PC-3 (cell line): ENCODE measurements at regions not wholly inside any gene's neighbourhood (a gene's known extent, or its start where the extent isn't known, plus 50 kb on each side); places are given as distances from the start of the nearest gene placed in this dataset.
"Not testable (repeated sequence)": the region's sequence is repeated elsewhere in the genome, so short reads cannot be mapped to it uniquely, and the experiment has no call there.

ENCODE experiments used
- ATAC-seq: fragments of 200-7000 bp; cut with Tn5 transposase; 2 replicates; pipeline ENCODE4 v1.9.1; 2020; ENCODE audit warnings: mild to moderate bottlenecking, moderate library complexity
- BruUV-seq: library from RNA; stranded (reverse); fragments of 400-500 nt; replicated peaks from 2 replicates; lab custom pipeline; 2021; lab: Mats Ljungman, UMichigan
- CTCF ChIA-PET: fragments of 300-600 bp; sonication (Branson Sonifier 250); formaldehyde crosslinking; loops from one replicate; lab custom pipeline; 2022; ENCODE audit warnings: antibody characterized with exemption; lab: Charles Lee
- POLR2A ChIA-PET: fragments of 300-600 bp; sonication (Branson Sonifier 250); formaldehyde crosslinking; loops from one replicate; lab custom pipeline; 2022; ENCODE audit warnings: antibody characterized with exemption; ENCODE audit not compliant: unreplicated experiment; lab: Charles Lee
- DNase-seq: peaks from one replicate; pipeline ENCODE4 v3.0.0-alpha.2; 2015
- H2AFZ ChIP-seq: fragments of 300-600 bp; sonication (generic); 2 replicates; pipeline ENCODE4 v1.6.0; 2016; ENCODE audit warnings: antibody characterized with exemption, low read length
- H3F3A ChIP-seq: fragments of 300-600 bp; sonication (generic); one replicate; pipeline ENCODE4 v1.6.0; 2017; ENCODE audit warnings: antibody characterized with exemption, low read length, control low read depth, mild to moderate bottlenecking; ENCODE audit not compliant: unreplicated experiment
- H3K27ac ChIP-seq: fragments of 300-600 bp; sonication (generic); 2 replicates; pipeline ENCODE4 v1.5.1; 2016; ENCODE audit warnings: mild to moderate bottlenecking, low read length
- H3K27me3 ChIP-seq: fragments of 300-600 bp; sonication (generic); 2 replicates; pipeline ENCODE4 v1.6.1; 2016; ENCODE audit warnings: low read length, mixed read lengths
- H3K36me3 ChIP-seq: fragments of 300-600 bp; sonication (generic); 2 replicates; pipeline ENCODE4 v1.6.1; 2016; ENCODE audit warnings: low read depth, mixed run types, low read length, mixed read lengths
- H3K4me1 ChIP-seq: fragments of 300-600 bp; sonication (generic); 2 replicates; pipeline ENCODE4 v1.5.1; 2016; ENCODE audit warnings: low read length; ENCODE audit not compliant: insufficient read depth
- H3K4me2 ChIP-seq: fragments of 300-600 bp; sonication (generic); 2 replicates; pipeline ENCODE4 v1.6.0; 2016; ENCODE audit warnings: low read length
- H3K4me3 ChIP-seq: fragments of 300-600 bp; sonication (generic); 2 replicates; pipeline ENCODE4 v1.5.1; 2016; ENCODE audit warnings: mild to moderate bottlenecking, low read length, mixed read lengths
- H3K79me2 ChIP-seq: fragments of 300-600 bp; sonication (generic); 2 replicates; pipeline ENCODE4 v1.6.1; 2017; ENCODE audit warnings: low read length, mixed read lengths
- H3K9ac ChIP-seq: fragments of 300-600 bp; sonication (generic); 2 replicates; pipeline ENCODE4 v1.6.0; 2016; ENCODE audit warnings: mild to moderate bottlenecking, low read length
- H3K9me2 ChIP-seq: fragments of 300-600 bp; sonication (generic); replicated peaks from 2 replicates; pipeline ENCODE4 v1.6.1; 2016; ENCODE audit warnings: mixed run types, low read length, mixed read lengths
- H3K9me3 ChIP-seq: fragments of 300-600 bp; sonication (generic); 2 replicates; pipeline ENCODE4 v1.6.1; 2016; ENCODE audit warnings: low read length, mixed read lengths
- H4K20me1 ChIP-seq: fragments of 300-600 bp; sonication (generic); 2 replicates; pipeline ENCODE4 v1.6.1; 2016; ENCODE audit warnings: low read length, mixed read lengths
- CTCF ChIP-seq: fragments of 300-600 bp; sonication (generic); conservative IDR thresholded peaks from 2 replicates; pipeline ENCODE4 v1.5.1; 2017; ENCODE audit warnings: antibody characterized with exemption, low read depth, mild to moderate bottlenecking, low read length
- EZH2 ChIP-seq: fragments of 300-600 bp; sonication (generic); IDR thresholded peaks from one replicate; pipeline ENCODE4 v1.6.1; 2017; ENCODE audit warnings: antibody characterized with exemption, mild to moderate bottlenecking, low read length; ENCODE audit not compliant: unreplicated experiment
- EZH2phosphoT487 ChIP-seq: fragments of 300-600 bp; sonication (generic); IDR thresholded peaks from 2 replicates; pipeline ENCODE4 v1.6.1; 2018; ENCODE audit warnings: mild to moderate bottlenecking, antibody characterized with exemption, low read length, borderline replicate concordance
- intact Hi-C: fragments of 100-400 bp; cut with micrococcal nuclease; formaldehyde crosslinking; loops from 2 replicates; pipeline ENCODE4 v1.9.0; 2023

GRCh38 chr13:50467156-50468110 lies 376.1 kb downstream of the DLEU7 start:
- ChIA-PET POLR2A (no interaction called here), CTCF (no interaction called here)
- Histone ChIP-seq H3K9me2 (no peaks in the 10 kb centered on the region), H3K4me2 (no peak overlapping the region), H3K79me2 (no peaks in the 10 kb centered on the region), H2AFZ (no peak overlapping the region), H3K36me3 (no peaks in the 10 kb centered on the region), H3K9ac (no peak overlapping the region), H3K4me3 (no peak overlapping the region), H3K9me3 (no peaks in the 10 kb centered on the region), H3F3A (no peaks in the 10 kb centered on the region), H3K4me1 (no peaks in the 10 kb centered on the region), H3K27me3 (no peaks in the 10 kb centered on the region), H3K27ac (no peak overlapping the region), H4K20me1 (no peaks in the 10 kb centered on the region)
- BruUV-seq: no TSS peak
- intact Hi-C loops: no loop called here
- ATAC-seq: no peak
- TF ChIP-seq EZH2 (no peak), EZH2phosphoT487 (no peak), CTCF (no peak)
- DNase-seq: no peak

GRCh38 chr13:50468849-50469669 lies 374.4 kb downstream of the DLEU7 start:
- Histone ChIP-seq H3K27me3 (no peaks in the 10 kb centered on the region), H2AFZ (no peak overlapping the region), H4K20me1 (no peaks in the 10 kb centered on the region), H3K36me3 (no peaks in the 10 kb centered on the region), H3K4me2 (no peak overlapping the region), H3K4me1 (no peaks in the 10 kb centered on the region), H3K9me2 (no peaks in the 10 kb centered on the region), H3F3A (no peaks in the 10 kb centered on the region), H3K27ac (no peak overlapping the region), H3K4me3 (no peak overlapping the region), H3K9me3 (no peaks in the 10 kb centered on the region), H3K79me2 (no peaks in the 10 kb centered on the region), H3K9ac (no peak overlapping the region)
- BruUV-seq: no TSS peak
- ATAC-seq (no peak), DNase-seq (no peak)
- intact Hi-C loops: no loop called here
- CTCF ChIA-PET: no interaction called here
- POLR2A ChIA-PET: no interaction called here
- TF ChIP-seq EZH2 (no peak), EZH2phosphoT487 (no peak), CTCF (no peak)

- H4K20me1 ChIP-seq, H3K27me3 ChIP-seq, BruUV-seq, H3K4me1 ChIP-seq, H3F3A ChIP-seq, H3K79me2 ChIP-seq, intact Hi-C loops, H3K4me3 ChIP-seq, H3K27ac ChIP-seq, H3K4me2 ChIP-seq, H3K9ac ChIP-seq, H3K36me3 ChIP-seq, CTCF ChIA-PET, H3K9me3 ChIP-seq, H2AFZ ChIP-seq, ATAC-seq, H3K9me2 ChIP-seq, POLR2A ChIA-PET, DNase-seq: not testable (repeated sequence)
Observed at GRCh38 chr13:50473050-50473449, 370.4 kb downstream of the DLEU7 start.
